GM12878 (cell line): ENCODE measurements at regions not wholly inside any gene's neighbourhood (a gene's known extent, or its start where the extent isn't known, plus 50 kb on each side); places are given as distances from the start of the nearest gene placed in this dataset.
"Not testable (repeated sequence)": the region's sequence is repeated elsewhere in the genome, so short reads cannot be mapped to it uniquely, and the experiment has no call there.

ENCODE experiments used
- ATAC-seq: fragments of 200-7000 bp; cut with Tn5 transposase; 3 replicates; pipeline ENCODE4 v1.9.1; 2020; ENCODE audit warnings: mild to moderate bottlenecking, moderate library complexity
- BruUV-seq: library from RNA; stranded (reverse); fragments of 400-500 nt; replicated peaks from 2 replicates; lab custom pipeline; 2021; lab: Mats Ljungman, UMichigan
- CTCF ChIA-PET: fragments of 300-600 bp; sonication (Branson Sonifier 250); formaldehyde crosslinking; extraction: SDS; loops from one replicate; lab custom pipeline; 2021; ENCODE audit warnings: inconsistent platforms; lab: Yijun Ruan, JAX
- POLR2A ChIA-PET: fragments of 350-600 bp; formaldehyde crosslinking; extraction: SDS; loops from one replicate; lab custom pipeline; 2021; ENCODE audit warnings: inconsistent platforms; lab: Charles Lee
- RAD21 ChIA-PET: fragments of 300-600 bp; sonication (Branson Sonifier 250); formaldehyde crosslinking; loops from one replicate; lab custom pipeline; 2023; ENCODE audit warnings: antibody characterized with exemption; ENCODE audit not compliant: unreplicated experiment; lab: Charles Lee
- SMC1A ChIA-PET: fragments of 300-600 bp; sonication (Branson Sonifier 250); formaldehyde crosslinking; loops from one replicate; lab custom pipeline; 2023; ENCODE audit not compliant: unreplicated experiment, uncharacterized antibody; lab: Charles Lee
- DNase-seq: peaks from one replicate; pipeline ENCODE4 v3.0.0-alpha.2; 2011; ENCODE audit warnings: low read depth, low spot score
- FAIRE-seq: peaks from 3 replicates; lab custom pipeline; 2011; peaks lifted over from hg19 to GRCh38; lab: Jason Lieb, UNC
- H2AFZ ChIP-seq: 2 replicates; pipeline ENCODE4 v1.6.0; 2011; ENCODE audit warnings: low read depth, low read length, control low read depth; ENCODE audit not compliant: control insufficient read depth
- H3K27ac ChIP-seq: 2 replicates; pipeline ENCODE4 v1.5.1; 2011; ENCODE audit warnings: control low read depth; ENCODE audit not compliant: control insufficient read depth, insufficient read depth
- H3K27me3 ChIP-seq, 2 experiments: replicated peaks in 1 of 2; 2 replicates each; pipeline versions ENCODE4 v1.6.0 to v1.6.1; 2011; ENCODE audit warnings: low read length in 1 of 2; ENCODE audit not compliant: control insufficient read depth in 2 of 2, insufficient read depth in 2 of 2
- H3K36me3 ChIP-seq, 2 experiments: 2 replicates each; pipeline ENCODE4 v1.5.1; 2011; ENCODE audit warnings: low read length in 1 of 2; ENCODE audit not compliant: control insufficient read depth in 2 of 2, insufficient read depth in 2 of 2
- H3K4me1 ChIP-seq: 2 replicates; pipeline ENCODE4 v1.6.1; 2011; ENCODE audit warnings: mild to moderate bottlenecking, low read length, moderate library complexity, mixed read lengths; ENCODE audit not compliant: control insufficient read depth, insufficient read depth
- H3K4me2 ChIP-seq: 2 replicates; pipeline ENCODE4 v1.6.0; 2011; ENCODE audit warnings: control low read depth; ENCODE audit not compliant: control insufficient read depth, insufficient read depth
- H3K4me3 ChIP-seq: fragments of 200-600 bp; sonication (generic); 2 replicates; pipeline ENCODE4 v1.5.1; 2016
- H3K79me2 ChIP-seq: 2 replicates; pipeline ENCODE4 v1.6.0; 2011; ENCODE audit warnings: low read length; ENCODE audit not compliant: control insufficient read depth, insufficient read depth
- H3K9ac ChIP-seq: 2 replicates; pipeline ENCODE4 v1.8.0; 2011; ENCODE audit warnings: low read length, control low read depth, mixed read lengths; ENCODE audit not compliant: control insufficient read depth, insufficient read depth
- H3K9me3 ChIP-seq: replicated peaks from 3 replicates; pipeline ENCODE4 v1.5.1; 2011; ENCODE audit warnings: mild to moderate bottlenecking, low read length; ENCODE audit not compliant: control insufficient read depth, insufficient read depth
- H4K20me1 ChIP-seq: 2 replicates; pipeline ENCODE4 v1.6.0; 2011; ENCODE audit not compliant: control insufficient read depth, insufficient read depth
- NRF1 ChIP-seq: conservative IDR thresholded peaks from 2 replicates; pipeline ENCODE4 v1.6.1; 2011; ENCODE audit warnings: mild to moderate bottlenecking, low read depth, low read length, improper control_type of control experiment
- RB1 ChIP-seq: fragments of 450-650 bp; formaldehyde crosslinking; IDR thresholded peaks from 2 replicates; pipeline ENCODE4 v1.6.1; 2017; ENCODE audit warnings: mild to moderate bottlenecking, borderline replicate concordance
- WGBS: methylation state at CpG from one replicate; pipeline ENCODE4 v1.1.6; 2016; ENCODE audit warnings: low lambda C conversion rate; ENCODE audit not compliant: insufficient replicate concordance, insufficient coverage; ENCODE audit errors: missing lambda C conversion rate; 5-methylcytosine and 5-hydroxymethylcytosine counted together
- in situ Hi-C: fragments of 300-500 bp; cut with MboI; formaldehyde crosslinking; loops from 9 replicates; pipeline ENCODE4 v1.14.3; 2018; ENCODE audit warnings: mixed read lengths
- intact Hi-C: fragments of 100-400 bp; cut with micrococcal nuclease; formaldehyde crosslinking; loops from one replicate; pipeline ENCODE4 v1.14.2; 2022; ENCODE audit not compliant: unreplicated experiment
- TF ChIP-seq, protein P1 (sequence below): fragments of 450-650 bp; IDR thresholded peaks from 2 replicates; pipeline ENCODE4 v1.6.1; 2018; ENCODE audit warnings: mild to moderate bottlenecking, low read depth, moderate library complexity; ENCODE audit not compliant: partially characterized antibody
- TF ChIP-seq, protein P2 (sequence below): IDR thresholded peaks from 2 replicates; pipeline ENCODE4 v1.6.1; 2012; ENCODE audit warnings: low read depth, low read length, improper control_type of control experiment

DNA sequence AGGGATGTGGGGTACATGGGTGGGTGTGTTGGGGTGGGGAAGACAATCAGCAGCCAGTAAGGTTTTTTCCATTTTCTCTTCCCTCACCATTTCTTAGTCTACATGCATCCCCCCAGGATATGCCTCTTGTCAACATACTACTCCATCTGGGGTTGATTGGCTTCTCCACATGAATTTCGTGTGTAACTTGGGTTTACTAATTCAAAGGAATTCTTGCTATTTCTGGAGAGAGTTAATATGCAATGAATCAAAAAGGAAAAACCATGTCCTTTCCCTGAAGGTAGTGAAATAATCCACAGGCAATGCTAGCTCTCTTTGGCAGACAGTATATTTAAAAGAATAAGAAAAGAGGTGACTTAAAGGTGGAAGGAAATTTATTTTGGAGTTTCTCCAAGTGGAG, 198.4 kb downstream of the EBLN2 start:
- Histone ChIP-seq H3K4me2 (no peak overlapping the region), H2AFZ (no peak overlapping the region), H3K79me2 (no peaks in the 10 kb centered on the region), H3K9ac (no peak overlapping the region), H3K27me3 (no peaks in the 10 kb centered on the region), H3K36me3 (no peaks in the 10 kb centered on the region), H3K4me1 (no peaks in the 10 kb centered on the region), H4K20me1 (no peaks in the 10 kb centered on the region), H3K27ac (no peak overlapping the region), H3K4me3 (no peak overlapping the region), H3K9me3 (no peaks in the 10 kb centered on the region)
- ChIA-PET SMC1A (no interaction called here), RAD21 (no interaction called here), POLR2A (no interaction called here), CTCF (no interaction called here)
- intact Hi-C loops (no loop called here), in situ Hi-C loops (no loop called here)
- ATAC-seq, result no peak
- no TSS peak for BruUV-seq
- no peak for DNase-seq
- no peak for FAIRE-seq
- no peak for TF ChIP-seq RB1
- TF ChIP-seq, protein P1, sequence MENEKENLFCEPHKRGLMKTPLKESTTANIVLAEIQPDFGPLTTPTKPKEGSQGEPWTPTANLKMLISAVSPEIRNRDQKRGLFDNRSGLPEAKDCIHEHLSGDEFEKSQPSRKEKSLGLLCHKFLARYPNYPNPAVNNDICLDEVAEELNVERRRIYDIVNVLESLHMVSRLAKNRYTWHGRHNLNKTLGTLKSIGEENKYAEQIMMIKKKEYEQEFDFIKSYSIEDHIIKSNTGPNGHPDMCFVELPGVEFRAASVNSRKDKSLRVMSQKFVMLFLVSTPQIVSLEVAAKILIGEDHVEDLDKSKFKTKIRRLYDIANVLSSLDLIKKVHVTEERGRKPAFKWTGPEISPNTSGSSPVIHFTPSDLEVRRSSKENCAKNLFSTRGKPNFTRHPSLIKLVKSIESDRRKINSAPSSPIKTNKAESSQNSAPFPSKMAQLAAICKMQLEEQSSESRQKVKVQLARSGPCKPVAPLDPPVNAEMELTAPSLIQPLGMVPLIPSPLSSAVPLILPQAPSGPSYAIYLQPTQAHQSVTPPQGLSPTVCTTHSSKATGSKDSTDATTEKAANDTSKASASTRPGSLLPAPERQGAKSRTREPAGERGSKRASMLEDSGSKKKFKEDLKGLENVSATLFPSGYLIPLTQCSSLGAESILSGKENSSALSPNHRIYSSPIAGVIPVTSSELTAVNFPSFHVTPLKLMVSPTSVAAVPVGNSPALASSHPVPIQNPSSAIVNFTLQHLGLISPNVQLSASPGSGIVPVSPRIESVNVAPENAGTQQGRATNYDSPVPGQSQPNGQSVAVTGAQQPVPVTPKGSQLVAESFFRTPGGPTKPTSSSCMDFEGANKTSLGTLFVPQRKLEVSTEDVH, result no peak
- TF ChIP-seq, protein P2, sequence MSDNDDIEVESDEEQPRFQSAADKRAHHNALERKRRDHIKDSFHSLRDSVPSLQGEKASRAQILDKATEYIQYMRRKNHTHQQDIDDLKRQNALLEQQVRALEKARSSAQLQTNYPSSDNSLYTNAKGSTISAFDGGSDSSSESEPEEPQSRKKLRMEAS, result no peak
- TF ChIP-seq NRF1, result no peak
- WGBS, result 0% methylated on average over 1 of the region's 1 CpG

DNA sequence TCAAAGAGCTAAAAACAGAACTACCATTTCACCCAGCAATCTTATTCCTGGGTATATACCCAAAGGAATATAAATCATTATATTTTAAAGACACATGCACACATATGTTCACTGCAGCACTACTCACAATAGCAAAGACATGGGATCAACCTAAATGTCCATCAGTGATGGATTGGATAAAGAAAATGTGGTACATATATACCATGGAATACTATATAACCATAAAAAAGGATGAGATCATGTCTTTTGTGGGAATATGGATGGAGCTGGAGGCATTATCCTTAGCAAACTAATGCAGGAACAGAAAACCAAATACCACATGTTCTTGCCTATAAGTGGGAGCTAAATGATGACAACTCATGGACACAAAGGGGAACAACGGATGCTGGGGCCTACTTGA, 205.1 kb downstream of the EBLN2 start:
- RAD21 ChIA-PET, DNase-seq, H4K20me1 ChIP-seq, intact Hi-C loops, CTCF ChIA-PET, H3K27ac ChIP-seq, FAIRE-seq, SMC1A ChIA-PET, H3K79me2 ChIP-seq, H3K9me3 ChIP-seq, H2AFZ ChIP-seq, H3K36me3 ChIP-seq, in situ Hi-C loops, H3K27me3 ChIP-seq, POLR2A ChIA-PET, H3K4me1 ChIP-seq, H3K4me2 ChIP-seq, H3K4me3 ChIP-seq, H3K9ac ChIP-seq, ATAC-seq, BruUV-seq: not testable (repeated sequence)
- no CpG with 5 or more reads among the region's 1 CpG for WGBS

DNA sequence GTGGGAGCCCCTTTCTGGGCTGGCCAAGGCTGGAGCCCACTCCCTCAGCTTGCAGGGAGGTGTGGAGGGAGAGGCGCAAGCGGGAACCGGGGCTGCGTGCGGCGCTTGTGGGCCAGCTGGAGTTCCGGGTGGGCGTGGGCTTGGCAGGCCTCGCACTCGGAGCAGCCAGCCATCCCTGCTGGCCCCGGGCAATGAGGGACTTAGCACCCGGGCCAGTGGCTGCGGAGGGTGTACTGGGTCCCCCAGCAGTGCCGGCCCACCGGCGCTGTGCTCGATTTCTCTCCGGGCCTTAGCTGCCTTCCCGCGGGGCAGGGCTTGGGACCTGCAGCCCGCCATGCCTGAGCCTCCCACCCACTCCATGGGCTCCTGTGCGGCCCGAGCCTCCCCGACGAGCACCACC, 207.7 kb downstream of the EBLN2 start:
- H3K36me3 ChIP-seq, H3K9ac ChIP-seq, H3K79me2 ChIP-seq, CTCF ChIA-PET, H3K4me1 ChIP-seq, POLR2A ChIA-PET, ATAC-seq, RAD21 ChIA-PET, H4K20me1 ChIP-seq, in situ Hi-C loops, H2AFZ ChIP-seq, SMC1A ChIA-PET, intact Hi-C loops, DNase-seq, H3K4me2 ChIP-seq, H3K27ac ChIP-seq, H3K4me3 ChIP-seq, BruUV-seq, H3K27me3 ChIP-seq, FAIRE-seq, H3K9me3 ChIP-seq: not testable (repeated sequence)
- WGBS, result 69% methylated on average over 11 of the region's 25 CpGs
